ENCODE measurements at regions not wholly inside any gene's neighbourhood (a gene's known extent, or its start where the extent isn't known, plus 50 kb on each side); places are given as distances from the start of the nearest gene placed in this dataset.
"Not testable (repeated sequence)": the region's sequence is repeated elsewhere in the genome, so short reads cannot be mapped to it uniquely, and the experiment has no call there.

GRCh38 chr3:157585386-157585785 is 82.2 kb upstream of the VEPH1 start:
- intact Hi-C loops (cut with DNase I): no loop called here
- no peak for DNase-seq
- no peak for FAIRE-seq
- TF ChIP-seq, protein P1, sequence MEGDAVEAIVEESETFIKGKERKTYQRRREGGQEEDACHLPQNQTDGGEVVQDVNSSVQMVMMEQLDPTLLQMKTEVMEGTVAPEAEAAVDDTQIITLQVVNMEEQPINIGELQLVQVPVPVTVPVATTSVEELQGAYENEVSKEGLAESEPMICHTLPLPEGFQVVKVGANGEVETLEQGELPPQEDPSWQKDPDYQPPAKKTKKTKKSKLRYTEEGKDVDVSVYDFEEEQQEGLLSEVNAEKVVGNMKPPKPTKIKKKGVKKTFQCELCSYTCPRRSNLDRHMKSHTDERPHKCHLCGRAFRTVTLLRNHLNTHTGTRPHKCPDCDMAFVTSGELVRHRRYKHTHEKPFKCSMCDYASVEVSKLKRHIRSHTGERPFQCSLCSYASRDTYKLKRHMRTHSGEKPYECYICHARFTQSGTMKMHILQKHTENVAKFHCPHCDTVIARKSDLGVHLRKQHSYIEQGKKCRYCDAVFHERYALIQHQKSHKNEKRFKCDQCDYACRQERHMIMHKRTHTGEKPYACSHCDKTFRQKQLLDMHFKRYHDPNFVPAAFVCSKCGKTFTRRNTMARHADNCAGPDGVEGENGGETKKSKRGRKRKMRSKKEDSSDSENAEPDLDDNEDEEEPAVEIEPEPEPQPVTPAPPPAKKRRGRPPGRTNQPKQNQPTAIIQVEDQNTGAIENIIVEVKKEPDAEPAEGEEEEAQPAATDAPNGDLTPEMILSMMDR (IDR thresholded peaks at IDR 0.05): no peak
- 75 to 82% methylated on average over 12 of the region's 12 CpGs for WGBS, 2 donors
- Histone ChIP-seq H3K9me3 (no peaks in the 10 kb centered on the region), H3K4me3 (no peak overlapping the region), H3K27ac (no peak overlapping the region), H3K27me3 (no peaks in the 10 kb centered on the region), H3K36me3 (no peaks in the 10 kb centered on the region), H3K4me1 (no peaks in the 10 kb centered on the region)
- ATAC-seq: no peak

DNA sequence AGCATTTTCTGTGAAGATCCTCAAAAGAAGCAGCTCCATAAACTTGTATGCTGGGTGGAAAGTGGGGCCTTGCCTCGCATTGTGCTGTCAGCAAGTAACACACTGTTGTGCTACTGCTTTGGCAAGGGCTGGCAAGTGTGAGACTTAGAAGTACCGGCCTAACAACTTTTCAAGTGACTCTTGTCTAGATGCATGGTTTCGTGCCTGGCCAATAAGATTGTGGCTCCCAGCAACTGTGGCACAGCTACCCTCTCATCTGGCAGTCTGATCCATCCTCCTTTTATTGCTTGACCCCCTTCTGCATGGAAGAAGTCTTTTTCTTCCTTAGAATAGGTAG is 79.4 kb upstream of the VEPH1 start:
- FAIRE-seq (no peak), ATAC-seq (no peak)
- TF ChIP-seq, protein P1 (IDR thresholded peaks at IDR 0.05): no peak

DNA sequence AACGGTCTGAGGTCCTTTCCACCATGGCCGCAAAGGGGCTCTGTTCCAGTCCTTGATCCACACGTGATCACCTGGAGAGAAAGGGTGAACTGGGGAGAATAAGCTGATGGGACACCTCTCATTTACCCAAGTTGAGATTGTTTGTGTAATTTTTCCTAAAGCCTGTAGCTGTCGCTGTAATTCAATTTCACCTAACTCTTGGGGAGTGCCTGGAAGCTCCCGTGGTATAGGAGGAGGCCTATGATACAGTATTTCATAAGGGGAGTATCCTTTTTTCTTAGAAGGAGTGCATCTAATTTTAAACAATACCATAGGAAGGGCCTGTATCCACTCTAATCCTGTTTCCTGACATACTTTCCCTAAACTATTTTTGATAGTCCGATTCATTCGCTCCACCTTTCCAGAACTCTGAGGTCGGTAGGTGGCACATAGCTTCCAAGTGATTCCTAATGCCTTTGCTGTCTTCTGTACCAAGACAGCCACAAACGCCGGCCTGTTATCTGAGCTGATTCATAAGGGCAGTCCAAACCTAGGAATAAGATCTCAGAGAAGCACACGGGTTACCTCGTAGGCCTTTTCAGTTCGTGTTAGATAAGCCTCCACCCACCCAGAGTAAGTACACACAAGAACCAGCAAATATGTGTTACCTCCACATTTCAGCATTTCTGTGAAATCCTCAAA is 78.9 kb upstream of the VEPH1 start:
- H3K36me3 ChIP-seq; H3K9me3 ChIP-seq; H3K4me1 ChIP-seq; ATAC-seq; H3K27ac ChIP-seq; FAIRE-seq; intact Hi-C loops (cut with DNase I); DNase-seq; H3K27me3 ChIP-seq; H3K4me3 ChIP-seq: not testable (repeated sequence)
- WGBS, 2 donors: 67 to 75% methylated on average over 13 of the region's 13 CpGs

More for the DNA sequence above, 79.4 kb upstream of the VEPH1 start:
- 83 to 88% methylated on average over 3 of the region's 3 CpGs for WGBS, 2 donors
- Histone ChIP-seq H3K4me3 (no peak overlapping the region), H3K27ac (no peak overlapping the region), H3K36me3 (no peaks in the 10 kb centered on the region), H3K9me3 (no peaks in the 10 kb centered on the region), H3K27me3 (no peaks in the 10 kb centered on the region), H3K4me1 (no peaks in the 10 kb centered on the region)
- no peak for DNase-seq
- intact Hi-C loops (cut with DNase I): no loop called here

DNA sequence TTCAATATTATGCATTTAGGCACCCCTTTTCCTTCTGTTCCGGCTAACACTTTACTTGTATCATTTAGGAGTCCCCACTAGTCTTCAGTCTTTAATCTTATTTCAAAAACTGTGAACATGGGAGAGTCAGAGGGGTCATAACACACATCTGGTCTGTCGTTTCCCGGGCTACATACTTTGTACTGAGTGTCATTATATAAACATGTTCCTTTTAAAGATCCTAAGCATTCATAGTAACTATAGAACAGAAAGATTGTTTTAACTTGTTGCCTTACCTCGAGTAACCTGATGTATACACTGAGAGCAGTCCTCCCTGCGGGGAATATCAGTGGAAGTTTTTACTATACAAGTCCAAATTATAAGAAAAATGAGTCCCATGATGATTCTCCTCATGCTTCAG is 78.2 kb upstream of the VEPH1 start:
- FAIRE-seq (no peak), DNase-seq (no peak), ATAC-seq (no peak)
- H3K27ac ChIP-seq: no peak overlapping the region
- H3K36me3 ChIP-seq: no peaks in the 10 kb centered on the region
- intact Hi-C loops (cut with DNase I): no loop called here
- no peaks in the 10 kb centered on the region for H3K27me3 ChIP-seq
- H3K4me3 ChIP-seq: no peak overlapping the region
- 57 to 72% methylated on average over 5 of the region's 5 CpGs for WGBS, 2 donors
- H3K4me1 ChIP-seq: no peaks in the 10 kb centered on the region
- H3K9me3 ChIP-seq: no peaks in the 10 kb centered on the region
- TF ChIP-seq, protein P1 (IDR thresholded peaks at IDR 0.05): no peak

DNA sequence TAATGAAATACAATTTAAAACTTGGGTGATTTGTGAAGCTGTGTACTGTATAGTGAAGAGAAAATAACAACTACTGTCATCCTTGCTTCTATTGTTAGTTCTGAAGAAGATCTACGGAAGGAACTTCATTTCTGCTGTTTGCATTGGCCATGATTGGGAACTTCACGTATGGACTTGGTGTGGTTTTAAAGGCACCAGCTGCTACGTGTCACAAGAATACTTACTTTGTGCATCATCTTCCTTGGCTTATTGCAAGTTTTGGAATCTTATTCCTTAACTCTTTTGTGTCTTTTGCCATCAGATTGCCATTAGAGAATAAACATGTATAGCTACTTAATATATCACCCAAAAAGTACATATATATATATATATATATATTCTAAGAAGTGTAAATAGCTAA is 75.0 kb upstream of the VEPH1 start:
- WGBS, 2 donors: 74 to 81% methylated on average over 3 of the region's 3 CpGs
- no peak for FAIRE-seq
- ATAC-seq: no peak

More for the DNA sequence above, 75.0 kb upstream of the VEPH1 start:
- intact Hi-C loops (cut with DNase I): no loop called here
- Histone ChIP-seq H3K4me3 (no peak overlapping the region), H3K4me1 (peaks cover 0 to 11% (median 4%) of the 10 kb centered on the region in 3 donors), H3K9me3 (no peaks in the 10 kb centered on the region), H3K27ac (no peak overlapping the region), H3K36me3 (no peaks in the 10 kb centered on the region), H3K27me3 (no peaks in the 10 kb centered on the region)
- DNase-seq: no peak
- TF ChIP-seq, protein P1 (IDR thresholded peaks at IDR 0.05): no peak

Data from pancreas (tissue), 10 donors.